ACC112 (cell line): ENCODE measurements at regions not wholly inside any gene's neighbourhood (a gene's known extent, or its start where the extent isn't known, plus 50 kb on each side); places are given as distances from the start of the nearest gene placed in this dataset.
"Not testable (repeated sequence)": the region's sequence is repeated elsewhere in the genome, so short reads cannot be mapped to it uniquely, and the experiment has no call there.

Experiments used
- H2AFZ ChIP-seq: fragments of 200-600 bp; sonication (generic); one replicate; pipeline ENCODE4 v1.6.0; 2017; ENCODE audit warnings: antibody characterized with exemption, low read length; ENCODE audit not compliant: unreplicated experiment
- H3K27ac ChIP-seq: fragments of 200-600 bp; sonication (generic); 2 replicates; pipeline ENCODE4 v1.5.1; 2014; ENCODE audit warnings: low read depth, mild to moderate bottlenecking, antibody characterized with exemption, low read length, moderate library complexity
- H3K27me3 ChIP-seq: fragments of 200-600 bp; sonication (generic); 2 replicates; pipeline ENCODE4 v1.6.1; 2014; ENCODE audit warnings: mild to moderate bottlenecking, antibody characterized with exemption, low read length, moderate library complexity, mixed read lengths; ENCODE audit not compliant: insufficient read depth
- H3K36me3 ChIP-seq: fragments of 200-600 bp; sonication (generic); 2 replicates; pipeline ENCODE4 v1.6.1; 2016; ENCODE audit warnings: mild to moderate bottlenecking, antibody characterized with exemption, low read length, moderate library complexity, mixed read lengths; ENCODE audit not compliant: insufficient read depth
- H3K4me1 ChIP-seq: fragments of 200-600 bp; sonication (generic); one replicate; pipeline ENCODE4 v1.6.1; 2016; ENCODE audit warnings: low read length, mixed read lengths; ENCODE audit not compliant: insufficient read depth, unreplicated experiment, control insufficient read depth
- H3K4me3 ChIP-seq: fragments of 200-600 bp; sonication (generic); 2 replicates; pipeline ENCODE4 v1.5.1; 2014; ENCODE audit warnings: mild to moderate bottlenecking, low read depth, low read length
- H3K79me2 ChIP-seq: fragments of 200-600 bp; sonication (generic); one replicate; pipeline ENCODE4 v1.6.0; 2016; ENCODE audit warnings: low read length; ENCODE audit not compliant: control insufficient read depth, unreplicated experiment, insufficient read depth

DNA sequence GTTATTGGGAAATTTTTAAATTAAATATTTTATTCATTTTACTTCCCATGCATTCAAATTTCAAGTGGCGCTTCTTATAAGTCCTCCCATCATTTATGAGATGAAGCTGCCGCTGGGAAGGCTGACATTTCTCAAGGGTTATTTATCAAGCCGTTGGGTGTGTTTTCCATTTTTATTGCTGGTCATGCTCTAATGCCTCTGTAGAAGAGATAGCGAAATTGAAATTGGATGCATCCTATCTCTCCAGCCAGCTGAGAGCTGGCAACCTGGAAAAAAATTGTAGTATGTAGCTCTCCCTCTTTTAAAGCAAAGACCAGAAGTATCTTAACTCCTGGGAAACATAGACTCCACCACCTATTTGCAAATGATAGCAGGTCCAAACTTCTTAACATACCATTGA, 135.9 kb downstream of the C6orf118 start:
- Histone ChIP-seq H3K4me1 (peaks cover 3% of the 10 kb centered on the region), H3K4me3 (no peak overlapping the region), H3K27ac (no peak overlapping the region), H3K27me3 (no peaks in the 10 kb centered on the region), H2AFZ (no peak overlapping the region), H3K79me2 (no peaks in the 10 kb centered on the region), H3K36me3 (no peaks in the 10 kb centered on the region)

DNA sequence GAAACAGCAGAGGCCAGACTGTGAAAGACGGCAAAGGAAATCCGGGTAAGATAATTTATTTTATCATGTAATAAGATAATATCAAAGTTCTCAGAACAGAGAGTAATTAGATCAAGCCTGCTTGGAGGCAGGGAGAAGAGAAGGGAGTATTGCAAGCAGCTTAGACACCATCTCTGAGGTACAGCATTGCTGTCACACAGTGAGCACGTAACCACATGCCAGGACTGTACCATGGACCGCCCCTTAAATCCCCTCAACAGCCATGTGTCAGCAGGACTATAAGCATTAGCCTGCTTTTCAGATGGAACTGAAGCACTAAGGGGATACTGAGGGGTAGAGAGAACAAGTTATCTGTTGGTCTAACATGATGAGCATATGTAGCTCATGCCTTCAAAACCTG, 141.5 kb downstream of the C6orf118 start:
- H3K79me2 ChIP-seq = no peaks in the 10 kb centered on the region
- no peak overlapping the region for H3K4me3 ChIP-seq
- H3K36me3 ChIP-seq = no peaks in the 10 kb centered on the region
- H2AFZ ChIP-seq = no peak overlapping the region
- no peak overlapping the region for H3K27ac ChIP-seq
- no peaks in the 10 kb centered on the region for H3K4me1 ChIP-seq
- no peaks in the 10 kb centered on the region for H3K27me3 ChIP-seq

DNA sequence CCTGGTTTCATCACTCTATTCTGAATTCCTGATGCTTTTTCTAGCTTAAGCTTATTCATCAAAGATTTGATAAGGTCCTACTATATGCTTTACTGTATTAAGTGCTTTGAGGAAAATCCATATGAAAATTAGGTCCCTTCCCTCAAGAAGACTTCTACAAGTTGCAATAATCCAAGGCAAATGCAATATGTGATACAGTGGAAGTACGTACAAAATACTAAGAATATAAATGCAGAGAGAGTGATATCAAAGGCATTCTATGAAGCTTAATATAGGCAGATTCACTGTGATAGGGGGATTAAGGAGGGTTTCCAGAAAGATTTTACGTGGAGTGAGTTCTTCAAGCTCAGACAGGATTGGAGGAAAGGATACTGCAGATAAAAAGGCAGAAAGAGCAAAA, 142.1 kb downstream of the C6orf118 start:
- Histone ChIP-seq H2AFZ (no peak overlapping the region), H3K4me1 (no peaks in the 10 kb centered on the region), H3K79me2 (no peaks in the 10 kb centered on the region), H3K27ac (no peak overlapping the region), H3K4me3 (no peak overlapping the region), H3K27me3 (no peaks in the 10 kb centered on the region), H3K36me3 (no peaks in the 10 kb centered on the region)

DNA sequence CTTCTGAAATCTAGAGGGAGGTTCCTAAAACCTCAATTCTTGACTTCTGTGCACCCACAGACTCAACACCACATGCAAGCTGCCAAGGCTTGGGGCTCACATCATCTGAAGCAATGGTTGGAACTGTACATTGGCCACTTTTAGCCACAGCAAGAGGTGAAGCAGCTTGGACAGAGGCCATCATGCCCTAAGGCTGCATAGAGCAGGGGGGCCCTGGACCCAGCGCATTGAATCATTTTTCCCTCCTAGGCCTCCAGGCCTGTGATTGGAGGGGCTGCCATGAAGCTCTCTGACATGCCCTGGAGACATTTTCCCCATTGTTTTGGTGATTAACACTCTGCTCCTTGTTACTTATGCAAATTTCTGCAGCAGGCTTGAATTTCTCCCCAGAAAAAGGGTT, 145.9 kb downstream of the C6orf118 start:
- Histone ChIP-seq H3K79me2 (no peaks in the 10 kb centered on the region), H3K27me3 (no peaks in the 10 kb centered on the region), H3K4me1 (no peaks in the 10 kb centered on the region), H3K27ac (no peak overlapping the region), H3K36me3 (no peaks in the 10 kb centered on the region), H2AFZ (no peak overlapping the region), H3K4me3 (no peak overlapping the region)

DNA sequence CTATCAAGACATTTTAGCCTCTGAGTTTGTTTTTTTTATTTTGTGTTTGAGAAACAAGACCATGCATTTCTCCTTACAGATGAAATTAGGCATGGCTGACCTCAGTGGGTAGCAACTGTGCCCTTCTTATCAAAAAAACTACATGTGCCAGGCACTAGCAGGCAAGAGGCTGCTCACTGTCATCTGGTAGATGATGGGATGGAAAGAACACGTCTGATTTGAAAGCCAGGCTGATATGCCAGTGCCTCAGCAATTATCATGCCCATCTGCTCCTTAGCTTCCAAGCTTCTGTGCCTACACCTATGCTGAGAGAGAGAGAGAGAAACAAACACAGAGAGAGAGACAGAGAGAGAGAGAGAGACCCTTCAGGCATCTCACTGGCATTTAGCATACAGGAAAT, 149.9 kb downstream of the C6orf118 start:
- Histone ChIP-seq H3K4me1 (no peaks in the 10 kb centered on the region), H3K4me3 (no peak overlapping the region), H3K27ac (no peak overlapping the region), H3K27me3 (no peaks in the 10 kb centered on the region), H3K36me3 (no peaks in the 10 kb centered on the region), H2AFZ (no peak overlapping the region), H3K79me2 (no peaks in the 10 kb centered on the region)

DNA sequence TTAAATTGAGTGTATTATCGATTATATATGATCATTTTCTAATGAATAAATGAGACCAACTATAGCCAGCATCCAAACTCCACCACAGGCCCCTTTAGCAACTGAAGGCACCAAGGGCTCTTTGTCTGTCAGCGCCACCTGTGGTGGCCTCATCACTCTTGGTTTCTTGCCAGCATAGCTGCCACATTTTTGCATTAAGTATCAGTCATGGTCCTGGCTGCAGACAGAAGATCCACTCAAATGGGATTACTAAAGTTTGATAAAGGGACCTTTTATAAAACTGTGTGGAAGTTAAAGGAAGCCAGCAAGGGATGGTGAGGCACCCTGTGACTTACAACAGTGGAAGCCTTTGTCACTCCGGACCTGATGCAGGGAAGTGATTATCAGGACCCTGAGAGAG, 162.9 kb downstream of the C6orf118 start:
- Histone ChIP-seq H2AFZ (no peak overlapping the region), H3K79me2 (no peaks in the 10 kb centered on the region), H3K36me3 (no peaks in the 10 kb centered on the region), H3K27ac (no peak overlapping the region), H3K27me3 (no peaks in the 10 kb centered on the region), H3K4me3 (no peak overlapping the region), H3K4me1 (no peaks in the 10 kb centered on the region)

DNA sequence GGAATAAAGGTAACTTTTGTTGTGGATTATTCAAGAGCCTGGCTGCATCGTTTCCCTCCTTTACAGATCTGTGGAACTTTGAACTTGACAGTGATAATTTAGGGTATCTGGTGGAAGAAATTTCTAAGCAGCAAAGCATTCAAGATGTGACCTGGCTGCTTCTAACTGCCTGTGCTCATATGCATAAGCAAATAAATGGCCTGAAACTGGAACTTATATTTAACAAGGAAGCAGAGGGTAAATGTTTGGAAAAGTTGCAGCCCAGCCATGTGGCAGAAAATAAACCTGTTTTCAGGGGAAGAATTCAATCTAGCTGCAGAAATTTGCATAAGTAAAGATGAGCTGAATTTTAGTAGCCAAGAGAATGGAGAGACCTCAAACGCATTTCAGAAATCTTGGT, 173.5 kb downstream of the C6orf118 start:
- Histone ChIP-seq H2AFZ (no peak overlapping the region), H3K27me3 (no peaks in the 10 kb centered on the region), H3K36me3 (no peaks in the 10 kb centered on the region), H3K4me1 (no peaks in the 10 kb centered on the region), H3K79me2 (no peaks in the 10 kb centered on the region), H3K4me3 (no peak overlapping the region), H3K27ac (no peak overlapping the region)

DNA sequence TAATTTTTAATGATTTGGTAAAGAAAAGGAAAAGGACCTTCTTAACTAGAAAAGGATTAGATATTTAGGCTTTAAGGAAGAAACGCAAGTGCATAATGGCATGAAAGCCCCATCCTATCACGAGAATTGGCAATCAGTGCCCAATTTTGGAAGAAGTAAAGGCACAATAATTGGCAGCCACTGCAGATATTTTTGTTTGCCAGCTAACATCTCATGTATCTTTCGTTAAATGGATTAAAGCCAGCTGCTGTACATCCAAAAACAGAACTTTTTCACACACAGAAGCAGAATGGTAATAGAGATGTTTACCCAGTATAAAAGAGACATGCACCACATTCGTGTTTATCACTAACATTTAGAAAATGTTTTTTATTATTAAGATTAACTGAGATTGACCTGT, 180.3 kb downstream of the C6orf118 start:
- Histone ChIP-seq H2AFZ (no peak overlapping the region), H3K36me3 (no peaks in the 10 kb centered on the region), H3K27ac (no peak overlapping the region), H3K4me1 (no peaks in the 10 kb centered on the region), H3K27me3 (no peaks in the 10 kb centered on the region), H3K4me3 (no peak overlapping the region), H3K79me2 (no peaks in the 10 kb centered on the region)

DNA sequence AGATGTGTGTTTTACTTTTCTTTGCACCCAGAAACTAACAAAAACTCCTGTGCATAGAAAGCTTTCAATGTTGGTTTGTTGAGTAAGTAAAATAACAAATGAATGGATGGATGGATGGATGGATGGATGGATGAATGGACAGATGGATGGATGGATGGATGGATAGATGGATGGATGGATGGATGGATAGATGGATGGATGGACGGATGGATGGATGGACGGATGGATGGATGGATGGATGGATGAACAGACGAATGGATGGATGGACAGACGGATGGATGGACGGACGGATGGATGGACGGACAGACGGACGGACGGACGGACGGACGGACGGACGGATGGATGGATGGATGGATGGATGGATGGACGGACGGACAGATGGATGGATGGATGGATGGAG, 181.7 kb downstream of the C6orf118 start:
- not testable (repeated sequence) for H2AFZ ChIP-seq, H3K79me2 ChIP-seq, H3K36me3 ChIP-seq, H3K27ac ChIP-seq, H3K4me1 ChIP-seq, H3K27me3 ChIP-seq, H3K4me3 ChIP-seq

DNA sequence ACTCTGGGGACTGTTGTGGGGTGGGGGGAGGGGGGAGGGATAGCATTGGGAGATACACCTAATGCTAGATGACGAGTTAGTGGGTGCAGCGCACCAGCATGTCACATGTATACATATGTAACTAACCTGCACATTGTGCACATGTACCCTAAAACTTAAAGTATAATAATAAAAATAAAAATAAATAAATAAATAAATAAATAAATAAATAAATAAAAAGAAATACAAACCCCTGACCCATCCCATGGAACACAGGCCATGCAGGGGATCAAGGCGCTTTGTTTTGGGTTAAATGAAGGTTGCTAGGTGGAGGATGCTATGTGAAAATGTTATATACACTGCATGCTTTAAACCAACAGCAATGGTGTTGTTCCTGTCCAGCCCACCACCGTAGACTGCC, 184.7 kb downstream of the C6orf118 start:
- not testable (repeated sequence) for H3K79me2 ChIP-seq, H3K27me3 ChIP-seq, H3K36me3 ChIP-seq, H3K4me3 ChIP-seq, H3K4me1 ChIP-seq, H3K27ac ChIP-seq, H2AFZ ChIP-seq

DNA sequence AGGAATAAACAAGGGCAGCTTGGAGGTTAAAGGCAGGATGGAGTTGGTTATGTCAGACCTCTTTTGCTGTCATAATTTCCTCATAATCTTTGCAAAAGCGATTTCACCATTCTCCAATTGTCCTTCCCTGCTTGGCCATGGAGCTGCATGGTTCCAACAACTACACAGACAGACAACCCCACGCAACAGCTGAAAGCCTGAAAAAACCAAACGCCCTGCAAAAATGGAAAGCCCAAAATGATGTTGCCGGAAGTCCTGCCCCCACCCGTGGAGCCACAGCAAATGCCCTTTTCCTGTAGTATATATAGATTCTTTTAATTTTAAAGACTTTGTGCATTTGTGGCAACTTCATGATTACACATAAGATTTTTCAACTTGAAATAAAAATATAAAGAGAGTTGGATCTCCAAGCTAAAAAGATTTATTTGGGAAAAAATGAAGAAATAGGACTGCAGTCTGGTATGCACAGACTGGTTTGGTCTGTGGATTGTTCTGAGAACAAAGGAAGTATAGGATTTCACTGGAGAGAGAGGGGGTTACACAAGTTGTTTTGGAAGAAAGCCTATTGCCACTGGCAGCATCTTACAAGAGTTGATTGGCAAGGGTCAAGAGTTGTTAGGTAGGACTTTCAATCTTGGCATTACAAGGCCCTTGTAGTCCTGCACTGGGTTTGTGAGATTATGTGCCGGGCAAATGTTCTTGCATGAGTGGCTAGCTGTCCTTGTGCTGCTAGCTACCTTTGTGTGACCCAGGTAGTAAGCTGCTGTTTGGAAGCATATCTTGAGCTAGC, 190.0 kb downstream of the C6orf118 start:
- no peaks in the 10 kb centered on the region for H3K36me3 ChIP-seq
- no peak overlapping the region for H3K4me3 ChIP-seq
- no peak overlapping the region for H2AFZ ChIP-seq
- H3K27me3 ChIP-seq = no peaks in the 10 kb centered on the region
- H3K27ac ChIP-seq = no peak overlapping the region
- H3K79me2 ChIP-seq = no peaks in the 10 kb centered on the region
- H3K4me1 ChIP-seq = no peaks in the 10 kb centered on the region
